HG02885 (cell line): ENCODE measurements at regions not wholly inside any gene's neighbourhood (a gene's known extent, or its start where the extent isn't known, plus 50 kb on each side); places are given as distances from the start of the nearest gene placed in this dataset.

Experiments used
- ATAC-seq: cut with Tn5 transposase; IDR thresholded peaks from one replicate; pipeline ENCODE4 v1.9.1; 2021; ENCODE audit warnings: mild to moderate bottlenecking; ENCODE audit not compliant: unreplicated experiment, poor library complexity

DNA sequence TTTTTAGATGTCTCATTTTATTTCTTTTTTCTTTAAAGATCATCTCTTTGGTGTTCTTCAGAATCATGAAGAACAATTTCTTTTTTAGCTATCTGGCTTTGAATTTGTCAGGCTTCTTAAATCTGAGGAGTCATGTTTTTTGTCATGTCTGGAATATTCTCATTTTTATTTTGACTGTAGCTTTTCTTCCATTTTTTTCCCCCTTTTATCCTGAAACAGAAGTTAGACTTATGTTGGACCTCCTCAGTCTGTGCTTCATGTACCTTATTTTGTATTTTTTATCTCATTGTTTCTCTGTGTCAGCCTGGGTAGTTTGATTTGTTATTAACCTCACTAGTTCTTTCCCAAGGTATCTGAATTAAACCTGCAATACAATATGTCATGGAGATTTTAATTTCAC is 319.2 kb upstream of the ADGRL4 start:
- ATAC-seq: no peak

DNA sequence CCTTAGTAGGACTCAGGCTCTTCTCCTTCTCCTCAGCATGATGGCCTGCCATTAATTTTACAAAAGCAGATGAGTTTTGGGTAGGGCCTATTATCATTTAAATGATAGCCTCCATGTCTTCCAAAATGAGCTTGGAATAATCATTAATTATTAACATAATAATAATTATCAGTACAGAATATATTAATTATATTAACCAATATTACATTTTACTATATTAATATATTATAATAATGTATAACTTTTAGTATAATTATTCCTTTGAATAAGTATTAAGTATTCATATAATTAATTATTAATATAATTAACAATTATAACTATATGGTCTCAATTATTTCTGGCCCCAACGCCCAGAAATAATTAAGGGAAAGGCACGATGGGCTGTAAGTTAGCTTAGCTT is 318.6 kb upstream of the ADGRL4 start:
- ATAC-seq: no peak

DNA sequence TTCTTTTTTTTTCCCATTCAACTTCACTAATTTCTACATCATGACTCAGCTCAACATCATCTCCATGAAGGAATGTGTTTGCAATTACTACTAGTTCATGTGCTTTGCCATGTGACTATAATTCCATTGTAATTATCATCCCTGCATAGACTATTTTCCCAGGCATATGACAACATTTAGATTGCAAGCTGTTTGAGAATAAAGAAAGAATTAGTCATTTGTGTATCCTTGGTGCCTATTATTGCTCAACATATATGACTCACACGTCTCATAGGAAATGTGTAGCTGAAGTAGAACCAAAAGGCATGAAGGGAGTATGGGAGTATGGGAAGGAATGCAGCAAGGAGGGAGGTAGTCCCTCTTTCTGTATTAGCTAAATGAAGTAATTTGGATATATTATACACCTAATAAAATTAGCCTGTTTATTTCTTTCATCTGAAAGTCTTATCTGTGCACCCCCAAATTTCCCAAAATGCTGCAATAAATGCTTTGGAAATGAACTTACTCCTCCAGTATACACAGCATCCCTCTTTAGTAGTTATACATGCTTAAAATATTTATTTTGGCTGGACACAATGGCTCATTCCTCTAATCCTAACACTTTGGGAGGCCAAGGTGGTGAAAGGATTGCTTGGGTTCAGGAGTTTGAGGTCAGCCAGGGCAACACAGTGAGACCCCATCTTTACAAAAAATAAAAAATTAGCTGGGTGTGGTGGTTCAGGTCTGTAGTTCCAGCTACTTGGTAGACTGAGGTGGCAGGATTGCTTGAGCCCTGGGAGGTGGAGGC is 316.9 kb upstream of the ADGRL4 start:
- no peak for ATAC-seq

DNA sequence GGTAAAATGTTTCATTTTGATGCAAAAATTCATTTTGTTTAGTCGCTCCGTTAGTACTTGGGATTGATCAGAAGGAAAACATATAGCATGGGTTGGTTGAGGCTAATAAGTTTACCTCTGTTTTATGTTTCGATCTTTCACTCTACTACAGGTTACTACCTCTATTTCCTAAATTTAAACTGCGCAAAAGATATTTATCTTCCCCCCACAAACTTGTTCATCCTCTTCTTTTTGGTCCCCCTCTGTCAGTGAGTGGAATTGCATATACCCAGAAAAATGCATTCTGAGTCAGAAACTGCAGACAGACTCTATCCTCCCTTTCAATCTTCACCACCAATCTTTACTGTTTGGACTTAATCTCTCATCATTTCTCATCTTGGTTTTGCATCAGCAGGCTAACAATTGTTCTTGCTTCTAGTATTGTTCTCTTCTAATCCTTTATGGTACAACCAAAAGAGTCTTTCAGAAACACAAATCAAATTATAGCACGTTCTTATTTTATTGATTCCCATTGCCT is 316.0 kb upstream of the ADGRL4 start:
- no peak for ATAC-seq

DNA sequence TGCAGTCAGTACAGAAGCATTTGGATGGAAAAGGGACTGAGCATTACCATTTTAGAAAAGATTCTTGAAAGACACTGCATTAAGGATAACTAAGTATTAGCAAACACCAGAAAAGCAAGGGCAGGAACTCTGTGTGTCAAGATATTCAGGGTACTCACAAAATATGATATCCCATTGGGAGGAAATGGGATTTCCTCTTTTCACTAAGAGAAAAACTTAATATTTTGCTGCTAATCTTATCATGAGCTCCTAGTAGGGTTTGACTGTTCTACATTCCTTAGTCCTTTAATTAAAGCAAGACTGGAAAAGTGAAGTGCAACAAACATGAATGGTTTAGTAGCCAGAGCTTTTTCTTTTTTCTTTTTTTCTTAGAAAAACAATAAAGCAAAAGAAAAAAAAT is 305.9 kb upstream of the ADGRL4 start:
- ATAC-seq: no peak

DNA sequence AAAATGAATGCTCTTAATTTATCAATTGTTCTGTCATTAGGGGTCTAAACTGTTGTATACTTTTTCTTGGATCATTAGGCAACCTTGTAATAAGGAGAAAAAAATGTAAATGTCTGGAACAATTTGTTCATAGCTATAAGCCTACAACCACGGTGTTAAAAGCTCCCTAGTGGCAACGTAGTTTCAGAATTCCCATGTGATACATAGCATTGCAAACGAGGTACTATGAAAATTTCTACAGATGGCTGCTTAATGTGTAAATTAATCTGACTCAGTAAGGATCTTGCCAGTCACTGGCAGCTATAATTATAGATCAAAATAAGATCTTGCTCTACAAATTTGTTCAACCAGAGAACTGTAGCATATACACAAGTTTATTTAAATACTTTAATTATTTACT is 304.1 kb upstream of the ADGRL4 start:
- no peak for ATAC-seq

DNA sequence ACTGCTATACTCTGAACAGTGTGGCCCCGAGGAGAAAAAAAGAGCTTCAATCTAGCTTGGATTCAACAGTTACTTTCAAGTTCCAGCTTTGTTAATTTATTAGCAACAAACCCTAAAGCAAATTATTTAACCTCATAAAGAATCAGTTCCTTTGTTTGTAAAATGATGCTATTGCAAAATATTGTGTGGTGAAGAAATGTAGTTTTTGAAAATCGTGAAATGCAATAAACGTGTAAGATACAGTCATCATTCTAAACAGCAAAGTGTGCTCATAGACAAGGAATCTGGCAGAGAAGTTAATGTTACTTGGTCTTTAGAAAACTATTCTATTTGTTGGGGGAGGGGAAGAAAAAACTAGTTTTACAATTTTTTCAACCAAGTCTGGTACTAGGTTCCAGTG is 297.6 kb upstream of the ADGRL4 start:
- no peak for ATAC-seq

DNA sequence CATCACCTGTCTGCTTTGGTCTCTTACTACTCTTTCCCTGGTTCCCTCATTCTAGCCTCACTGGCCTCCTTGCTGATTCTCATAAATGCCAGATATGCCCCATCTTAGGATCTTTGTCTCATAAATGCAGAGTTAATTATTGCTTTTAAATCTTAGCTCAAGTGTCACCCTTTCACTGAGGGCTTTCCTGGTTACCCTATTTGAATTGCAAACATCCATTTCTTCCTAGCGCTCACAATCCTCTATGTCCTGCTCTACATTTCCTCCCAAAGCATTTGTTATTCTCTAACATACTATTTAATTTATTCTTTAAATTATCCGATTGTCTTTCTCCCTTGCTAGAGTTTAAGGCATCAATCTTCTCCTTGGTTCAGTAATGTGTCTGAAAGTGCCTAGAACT is 296.5 kb upstream of the ADGRL4 start:
- ATAC-seq: no peak

DNA sequence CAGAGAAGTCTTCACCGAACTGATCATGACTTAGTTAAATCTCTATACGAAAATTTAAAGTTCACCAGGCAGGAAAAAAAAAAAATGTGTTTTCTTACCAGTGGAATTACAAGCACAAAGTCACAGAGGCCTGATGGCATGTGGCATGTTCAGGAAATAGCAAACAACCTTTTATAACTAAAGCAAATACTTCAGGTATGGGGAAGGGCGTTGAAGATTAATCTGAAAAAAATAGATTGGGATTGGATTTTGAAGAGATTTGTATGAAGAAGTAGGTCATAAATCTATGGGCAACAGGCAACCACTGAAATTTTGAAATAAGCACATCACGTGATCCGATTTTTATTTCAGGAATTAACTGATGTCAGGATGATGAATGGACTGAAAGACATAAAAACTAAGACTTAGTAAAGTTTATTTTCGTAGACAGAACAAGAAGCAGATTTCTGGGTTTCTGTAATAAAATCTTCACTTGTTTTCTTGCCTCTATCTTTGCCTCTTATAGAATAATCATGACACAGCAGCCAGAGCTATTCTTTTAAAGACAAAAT is 295.9 kb upstream of the ADGRL4 start:
- ATAC-seq: no peak

DNA sequence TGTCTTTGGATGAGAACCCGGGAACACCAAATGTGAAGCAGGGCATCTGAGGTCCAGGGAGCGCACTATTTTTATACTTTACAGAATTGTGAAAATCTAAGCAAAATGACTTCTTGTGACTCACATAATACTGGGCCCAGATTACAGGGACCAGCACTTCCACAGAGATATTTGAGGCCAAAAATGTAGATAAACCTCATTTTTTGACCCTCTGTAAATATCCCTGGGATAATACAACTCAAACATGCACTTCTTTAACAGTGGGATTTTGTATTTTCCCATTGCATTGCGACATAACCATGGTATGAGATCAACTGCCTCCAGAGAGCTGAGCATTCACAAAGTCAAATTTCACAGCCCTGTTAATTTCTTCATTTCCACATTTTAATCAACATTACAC is 289.4 kb upstream of the ADGRL4 start:
- no peak for ATAC-seq

DNA sequence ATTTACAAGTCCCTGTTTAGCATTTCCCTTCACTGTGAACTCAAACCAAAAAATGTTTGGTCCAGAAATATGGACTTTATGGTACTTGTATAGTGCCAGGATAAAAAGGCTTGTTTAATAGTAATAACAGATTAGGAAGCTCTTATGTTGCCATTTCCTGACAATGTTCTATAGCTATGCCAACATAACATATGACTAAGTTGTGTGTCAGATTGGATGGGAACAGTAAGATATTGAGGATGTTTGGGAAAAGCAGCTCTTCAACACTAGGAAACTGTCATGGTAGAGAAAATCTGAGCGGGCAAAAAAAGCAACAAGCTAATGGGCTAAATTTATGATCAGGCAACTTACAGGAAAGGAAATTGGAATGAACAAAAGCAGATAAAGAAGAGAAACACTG is 287.1 kb upstream of the ADGRL4 start:
- ATAC-seq: no peak

DNA sequence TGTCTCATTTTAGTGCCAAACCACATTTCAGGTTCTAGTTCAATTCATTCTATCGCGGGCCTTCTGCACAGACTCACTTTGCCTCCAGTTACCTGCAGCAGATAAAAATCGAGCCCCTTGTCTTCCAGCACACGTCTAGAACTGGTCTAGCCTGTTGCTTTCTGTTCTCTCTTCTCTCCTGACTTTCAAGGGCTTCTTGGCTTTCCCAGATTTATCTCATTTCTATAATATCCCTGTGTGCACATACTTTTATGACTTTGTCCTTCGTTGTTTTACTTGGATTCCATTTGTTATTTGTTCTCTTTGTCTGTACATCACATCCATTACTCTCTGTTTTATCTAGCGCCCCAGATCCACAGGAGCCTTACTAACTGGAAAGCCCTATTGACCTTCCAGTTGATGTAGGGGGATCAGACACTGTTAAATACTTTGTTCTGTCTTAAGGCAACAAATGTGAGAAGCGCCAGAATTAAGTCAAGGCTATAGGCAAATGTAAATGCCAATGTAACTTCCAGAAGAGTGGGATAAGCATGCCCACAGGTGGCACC is 284.5 kb upstream of the ADGRL4 start:
- ATAC-seq: no peak

DNA sequence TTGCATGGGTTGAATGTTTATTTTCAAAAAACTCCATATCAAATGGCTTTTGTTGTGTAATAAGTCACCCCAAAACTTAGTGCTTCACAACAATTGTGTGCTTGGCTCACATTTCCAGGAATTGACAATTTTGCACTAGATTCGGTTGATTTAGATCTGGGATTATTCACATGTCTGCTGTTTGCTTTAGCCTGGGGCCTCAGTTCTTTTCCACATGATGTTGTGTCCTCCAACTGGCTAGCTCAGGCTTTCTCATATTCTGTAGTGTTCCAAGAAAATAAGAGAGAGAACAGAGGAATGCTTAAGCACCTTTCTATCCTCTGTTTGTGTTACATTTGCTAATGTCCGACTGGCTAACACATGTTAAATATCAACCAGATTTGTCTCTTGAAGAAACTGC is 281.5 kb upstream of the ADGRL4 start:
- no peak for ATAC-seq

DNA sequence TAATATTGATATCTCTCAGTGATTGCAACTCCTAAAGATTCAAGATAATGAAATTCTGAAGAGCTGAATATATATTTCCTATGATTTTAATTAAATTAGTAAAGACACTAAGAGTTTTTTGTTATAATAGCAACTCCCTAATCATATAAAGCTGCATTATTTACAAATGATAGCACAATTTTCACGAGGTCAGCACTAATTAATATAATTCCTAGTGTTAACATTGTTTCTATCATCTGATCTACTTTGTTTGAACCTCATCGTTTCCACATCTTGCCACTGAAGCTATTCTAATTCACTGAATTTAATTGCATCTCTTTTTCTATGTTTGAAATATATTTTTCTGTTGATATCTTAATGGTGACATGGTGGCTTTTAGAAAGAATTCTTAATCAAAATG is 279.1 kb upstream of the ADGRL4 start:
- no peak for ATAC-seq

DNA sequence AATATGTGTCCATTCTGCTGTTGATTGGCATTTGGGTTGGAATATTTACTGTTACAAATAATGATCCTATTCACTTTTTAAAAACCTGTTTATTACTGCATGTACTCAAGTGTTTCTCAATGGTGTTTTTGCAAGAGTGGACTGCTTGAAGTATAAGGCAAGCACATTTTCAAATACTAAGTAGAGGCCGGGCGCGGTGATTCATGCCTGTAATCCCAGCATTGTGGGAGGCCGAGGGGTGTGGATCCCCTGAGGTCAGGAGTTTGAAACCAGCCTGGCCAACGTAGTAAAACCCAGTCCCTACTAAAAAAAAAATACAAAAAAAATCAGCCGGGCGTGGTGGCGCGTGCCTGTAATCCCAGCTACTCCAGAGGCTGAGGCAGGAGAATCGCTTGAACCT is 276.9 kb upstream of the ADGRL4 start:
- no peak for ATAC-seq

DNA sequence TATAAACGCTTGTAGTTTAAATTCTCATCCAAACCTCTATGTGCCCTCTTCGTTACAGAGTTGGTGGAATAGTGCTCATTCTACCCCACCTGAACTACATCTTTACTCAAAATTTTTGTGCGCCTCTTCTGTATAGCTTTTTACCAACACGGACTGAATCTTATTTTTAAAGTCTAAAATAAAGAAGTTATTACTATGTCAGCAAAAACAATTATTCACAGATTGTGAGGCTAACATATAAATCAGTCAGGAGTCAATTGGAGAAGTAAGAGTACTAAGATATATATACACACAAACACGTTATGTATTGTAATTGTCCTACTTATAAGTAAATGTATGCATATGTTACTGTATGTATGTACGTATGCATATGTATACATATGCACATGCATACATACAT is 274.9 kb upstream of the ADGRL4 start:
- no peak for ATAC-seq

DNA sequence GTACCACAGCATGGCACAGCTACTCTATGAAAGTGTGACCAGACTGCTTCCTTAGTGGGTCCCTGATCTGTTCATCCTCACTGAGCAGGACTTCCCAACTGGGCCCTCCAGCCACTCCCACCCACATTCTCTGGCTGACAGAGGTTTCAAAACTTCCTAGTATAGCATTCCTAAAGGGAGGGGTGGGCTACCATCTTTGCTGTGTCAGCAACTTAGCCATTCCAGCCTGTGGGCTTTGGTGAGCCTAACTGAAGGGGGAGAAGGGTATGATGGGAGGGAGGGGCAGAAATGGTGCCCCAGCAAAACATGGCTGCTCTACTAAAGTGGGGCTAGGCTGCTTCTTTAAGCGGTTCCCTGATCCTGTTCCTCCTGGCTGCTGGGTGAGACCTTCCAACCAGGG is 265.2 kb upstream of the ADGRL4 start:
- ATAC-seq: no peak

DNA sequence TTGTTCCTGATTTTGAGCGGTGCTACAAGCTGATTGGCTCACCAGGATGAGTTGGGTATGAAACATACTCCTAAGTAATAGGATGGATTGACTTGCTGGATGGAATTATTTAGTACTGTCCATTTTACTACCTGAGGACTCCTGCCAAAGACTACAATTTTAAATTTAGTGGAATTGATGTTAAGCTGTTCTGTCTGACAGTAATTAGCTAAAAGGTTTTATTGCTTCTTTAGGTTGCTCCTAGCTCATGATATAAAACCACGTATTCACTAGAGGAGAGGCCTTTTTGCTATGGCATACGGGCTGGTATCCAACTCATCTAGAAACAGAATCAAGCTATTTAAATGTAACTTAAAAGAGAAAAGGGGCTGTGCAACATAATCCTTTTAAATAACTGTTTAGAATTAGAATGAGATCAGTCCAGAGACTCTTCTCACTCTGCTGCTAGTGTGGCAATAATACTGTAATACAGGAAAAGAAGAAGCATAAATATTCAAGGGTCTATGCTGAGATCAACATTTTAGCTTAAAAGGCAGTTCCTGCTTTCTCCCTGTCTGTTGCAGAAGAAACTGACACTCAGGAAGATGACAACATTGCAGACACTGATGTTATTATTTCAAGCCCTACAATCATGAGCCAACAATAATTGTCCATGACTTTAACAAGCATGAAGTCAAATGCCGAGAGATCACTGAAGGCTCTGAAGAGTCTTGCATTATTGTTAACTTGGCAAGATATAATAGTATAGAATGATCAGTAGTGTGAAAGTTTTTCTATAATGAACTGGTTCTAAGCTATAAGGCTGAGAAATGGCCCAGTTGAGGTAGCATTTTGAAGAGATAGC is 258.7 kb upstream of the ADGRL4 start:
- ATAC-seq: no peak

DNA sequence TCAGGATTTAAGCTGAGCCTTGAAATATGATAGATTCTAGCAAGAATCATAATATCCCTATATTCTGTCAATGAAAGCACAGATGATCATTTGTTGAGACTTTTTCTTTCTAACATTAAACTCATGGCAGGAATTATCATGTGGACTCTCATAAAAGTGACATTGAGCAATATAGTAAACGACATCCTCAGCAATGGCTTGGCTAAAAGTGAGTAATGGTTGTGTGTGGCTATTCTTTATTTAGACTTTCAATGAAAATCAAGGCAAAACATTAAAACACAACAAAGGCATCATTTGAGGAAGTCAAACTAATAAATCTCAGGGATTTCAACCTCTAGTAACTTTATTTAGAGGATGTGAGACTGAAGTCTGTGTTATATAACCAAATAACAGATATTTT is 257.8 kb upstream of the ADGRL4 start:
- no peak for ATAC-seq

DNA sequence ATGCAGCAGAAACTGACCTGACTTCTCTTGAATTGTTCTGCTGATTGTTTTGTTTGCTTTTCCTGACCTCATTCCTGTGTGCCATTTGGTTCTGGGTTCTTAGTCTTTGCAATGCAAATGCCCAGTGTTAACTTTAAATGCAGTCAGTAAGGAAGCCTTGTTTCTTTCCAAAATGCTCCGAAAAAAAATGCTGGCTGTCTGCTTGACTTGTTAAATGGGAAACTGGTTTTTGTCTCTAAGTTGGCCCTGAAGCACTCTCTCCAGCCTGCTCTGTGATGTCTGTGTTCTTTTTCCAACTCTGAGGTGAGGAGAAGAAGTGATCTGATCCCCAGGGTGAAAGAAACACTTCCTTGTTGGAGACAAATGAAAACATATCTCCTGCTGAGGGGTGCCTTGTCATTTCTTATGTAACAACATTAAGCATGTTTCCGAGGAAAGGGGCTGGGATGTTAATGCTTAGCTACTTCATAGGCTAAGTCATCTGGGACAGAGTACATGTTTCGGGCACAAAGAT is 256.3 kb upstream of the ADGRL4 start:
- no peak for ATAC-seq
